NOMO-1 treated with DMSO at 0.1 percent for 48 hours (cell line): ENCODE measurements at regions not wholly inside any gene's neighbourhood (a gene's known extent, or its start where the extent isn't known, plus 50 kb on each side); places are given as distances from the start of the nearest gene placed in this dataset.
"Not testable (repeated sequence)": the region's sequence is repeated elsewhere in the genome, so short reads cannot be mapped to it uniquely, and the experiment has no call there.

Experiments used
- DNase-seq: peaks from one replicate; lab custom pipeline; 2025; ENCODE audit not compliant: unreplicated experiment; lab: John Stamatoyannopoulos, UW

GRCh38 chr14:104395276-104395675 is 184.3 kb upstream of the C14orf180 start:
- no peak for DNase-seq

- no peak for DNase-seq
Observed at GRCh38 chr14:104395941-104396681, 183.5 kb upstream of the C14orf180 start.

DNA sequence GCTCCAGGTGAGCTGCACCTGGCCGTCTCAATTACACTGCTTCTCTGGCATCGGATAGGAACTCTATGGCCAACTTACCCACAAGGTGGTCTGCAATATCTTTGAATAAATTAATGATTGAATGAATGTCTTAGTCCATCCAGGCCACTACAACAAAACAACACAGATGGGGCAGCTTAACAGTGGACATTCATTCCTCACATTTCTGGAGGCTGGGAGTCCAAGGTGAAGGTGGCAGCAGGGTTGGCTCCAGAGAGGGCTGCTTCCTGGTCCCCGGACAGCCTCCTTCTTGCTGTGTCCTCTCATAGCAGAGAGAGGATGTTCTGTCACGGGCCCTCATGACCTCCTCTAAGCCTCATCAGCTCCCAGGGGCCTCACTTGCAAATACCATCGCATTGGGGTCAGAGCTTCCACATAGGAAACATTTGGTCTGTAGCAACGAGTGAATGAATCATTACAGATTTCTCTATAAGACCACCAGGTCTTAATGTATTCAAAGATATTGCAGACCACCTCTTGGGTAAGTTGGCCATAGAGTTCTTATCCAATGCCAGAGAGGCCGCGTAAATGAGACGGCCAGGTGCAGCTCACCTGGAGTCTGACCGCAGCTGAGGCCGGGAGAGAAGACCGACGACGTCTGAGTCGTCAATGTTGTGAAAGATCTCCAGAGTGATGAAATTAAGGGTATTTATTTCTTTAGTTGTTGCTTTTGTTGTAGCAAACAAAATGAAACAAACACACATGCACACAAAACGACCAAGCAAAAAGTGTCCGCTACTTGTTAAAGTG is 182.7 kb upstream of the C14orf180 start:
- DNase-seq, result no peak

- DNase-seq, result no peak
Observed at GRCh38 chr14:104397956-104398355, 181.6 kb upstream of the C14orf180 start.

- no peak for DNase-seq
Observed at GRCh38 chr14:104398656-104399055, 180.9 kb upstream of the C14orf180 start.

DNA sequence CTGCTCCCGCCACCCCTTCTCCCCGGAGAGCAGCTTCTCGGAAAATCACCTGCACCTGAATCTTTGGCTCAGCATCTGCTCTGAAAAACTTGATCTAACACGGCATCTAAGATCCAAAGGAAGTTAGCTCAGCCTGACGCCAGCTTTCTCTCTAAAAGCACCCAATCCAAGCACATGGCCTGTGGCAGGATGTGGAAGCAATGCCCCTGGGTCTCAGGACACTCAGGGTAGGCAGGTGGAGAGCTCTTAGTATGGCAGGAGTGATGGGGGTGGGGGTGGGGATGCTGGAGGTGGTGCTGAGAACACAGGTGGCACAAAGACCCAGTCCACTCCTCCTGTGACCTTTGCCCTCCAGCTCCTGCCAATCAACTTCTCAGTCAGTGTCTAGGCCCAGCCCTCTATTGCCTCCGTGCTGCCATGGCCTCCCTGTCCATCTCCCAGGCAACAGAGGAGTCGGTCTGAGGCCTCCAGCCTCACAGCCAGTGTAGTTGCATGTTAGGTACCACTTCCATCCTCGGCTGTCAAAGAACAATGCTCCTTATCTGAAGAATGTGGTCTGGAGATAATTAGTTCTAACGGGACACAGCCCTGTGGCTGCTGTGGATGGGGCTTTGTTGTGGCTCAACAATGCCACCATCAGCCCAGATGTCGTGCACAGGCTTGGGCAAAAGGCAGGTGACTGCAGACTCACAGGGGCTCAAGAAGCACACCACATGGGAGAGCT is 180.0 kb upstream of the C14orf180 start:
- no peak for DNase-seq

DNA sequence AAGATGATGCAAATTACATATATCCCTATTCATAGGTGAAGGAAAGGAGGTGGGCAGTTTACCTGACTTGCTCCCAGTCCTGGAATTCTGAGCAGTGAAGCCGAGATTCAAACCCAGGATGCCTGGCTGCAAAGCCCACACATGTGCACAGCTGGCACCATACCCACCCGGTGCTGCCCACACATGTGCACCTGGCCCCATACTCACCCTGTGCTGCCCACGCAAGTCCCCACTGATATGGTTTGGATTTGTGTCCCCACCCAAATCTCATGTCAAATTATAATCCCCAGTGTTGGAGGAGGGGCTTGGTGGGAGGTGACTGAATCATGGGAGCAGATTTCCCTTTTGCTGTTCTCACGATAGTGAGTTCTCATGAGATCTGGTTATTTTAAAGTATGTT is 179.2 kb upstream of the C14orf180 start:
- no peak for DNase-seq

DNA sequence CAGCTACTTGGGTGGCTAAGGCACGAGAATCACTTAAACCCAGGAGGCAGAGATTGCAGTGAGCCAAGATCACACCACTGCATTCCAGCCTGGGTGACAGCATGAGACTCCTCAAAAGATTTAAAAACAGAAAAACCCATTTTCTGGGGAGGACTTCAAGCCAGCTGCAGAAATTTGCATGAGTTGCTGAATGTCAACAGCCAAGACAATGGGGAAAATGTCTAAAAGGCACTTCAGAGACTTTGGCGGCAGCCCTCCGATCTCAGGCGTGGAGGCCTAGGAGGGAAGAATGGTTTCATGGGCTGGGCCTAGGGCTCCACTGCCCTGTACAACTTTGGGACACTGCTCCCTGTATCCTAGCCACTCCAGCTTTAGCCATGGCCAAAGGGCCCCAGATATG is 177.8 kb upstream of the C14orf180 start:
- DNase-seq, result no peak

DNA sequence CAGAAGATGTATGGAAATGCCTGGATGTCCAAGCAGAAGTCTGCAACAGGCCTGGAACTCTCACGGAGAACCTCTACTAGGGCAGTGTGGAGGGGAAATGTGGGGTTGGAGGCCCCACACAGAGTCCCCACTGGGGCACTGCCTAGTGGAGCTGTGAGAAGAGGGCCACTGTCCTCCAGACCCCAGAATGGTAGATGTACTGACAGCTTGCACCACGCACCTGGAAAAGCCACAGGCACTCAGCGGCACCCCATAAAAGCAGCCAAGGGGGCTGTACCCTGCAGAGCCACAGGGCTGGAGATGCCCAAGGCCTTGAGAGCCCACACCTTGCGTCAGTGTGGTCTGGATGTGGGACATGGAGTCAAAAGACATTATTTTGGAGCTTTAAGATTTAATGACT is 177.3 kb upstream of the C14orf180 start:
- not testable (repeated sequence) for DNase-seq

DNA sequence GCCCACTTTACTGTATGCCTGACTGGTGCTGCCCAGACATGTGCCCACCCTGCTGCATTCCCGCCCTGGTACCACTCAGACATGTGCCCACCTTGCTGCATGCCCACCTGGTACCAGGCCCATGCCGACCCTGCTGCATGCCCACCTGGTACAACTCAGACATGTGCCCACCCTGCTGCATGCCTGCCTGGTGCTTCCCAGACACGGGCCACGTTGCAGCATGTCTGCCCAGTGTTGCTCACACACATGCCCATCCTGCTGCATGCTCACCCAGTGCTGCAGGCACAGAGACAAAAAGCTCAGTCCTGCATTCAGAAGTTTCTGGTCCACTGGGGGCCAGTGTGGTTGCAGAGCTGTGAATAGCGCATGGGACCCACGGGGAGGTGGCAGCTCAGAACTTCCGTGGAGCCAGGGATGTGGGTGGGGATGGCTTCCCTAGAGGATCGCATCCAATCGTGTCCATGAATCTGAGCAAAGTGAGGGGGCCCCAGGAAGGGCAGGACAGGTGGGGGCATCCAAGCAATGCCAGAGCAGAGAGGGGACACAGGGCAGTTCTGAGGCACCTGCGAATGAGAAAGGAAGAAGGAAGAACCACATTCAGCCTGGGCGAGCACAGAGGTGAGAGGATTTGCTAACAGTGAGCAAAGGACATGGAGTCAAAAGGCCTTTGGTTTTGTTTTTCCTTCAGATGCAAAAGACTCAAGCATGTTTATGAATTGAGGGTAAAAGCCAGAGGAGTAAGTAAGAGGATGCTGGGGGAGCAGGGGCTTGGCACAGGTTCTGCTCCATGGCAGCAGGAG is 175.9 kb upstream of the C14orf180 start:
- no peak for DNase-seq

DNA sequence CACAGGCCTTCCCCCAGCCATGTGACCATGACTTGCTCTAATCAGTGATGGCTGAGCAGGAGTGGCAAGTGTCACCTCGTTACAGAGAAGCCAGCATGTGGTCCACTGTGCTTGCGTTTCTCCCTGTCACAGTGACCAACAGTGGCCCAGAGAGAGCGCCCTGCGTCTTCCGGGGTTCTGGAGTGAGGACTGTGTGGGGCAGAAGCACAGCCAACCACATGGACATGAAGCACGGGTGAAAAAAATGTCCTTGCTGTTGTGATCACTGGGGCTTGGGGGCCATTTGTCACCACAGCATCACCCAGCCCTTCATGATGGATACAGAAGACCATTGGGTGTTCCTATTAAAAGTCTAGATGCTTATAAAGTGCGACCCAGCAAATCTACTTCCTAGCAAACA is 174.6 kb upstream of the C14orf180 start:
- no peak for DNase-seq

- no peak for DNase-seq
Observed at GRCh38 chr14:104405360-104406226, 174.0 kb upstream of the C14orf180 start.

DNA sequence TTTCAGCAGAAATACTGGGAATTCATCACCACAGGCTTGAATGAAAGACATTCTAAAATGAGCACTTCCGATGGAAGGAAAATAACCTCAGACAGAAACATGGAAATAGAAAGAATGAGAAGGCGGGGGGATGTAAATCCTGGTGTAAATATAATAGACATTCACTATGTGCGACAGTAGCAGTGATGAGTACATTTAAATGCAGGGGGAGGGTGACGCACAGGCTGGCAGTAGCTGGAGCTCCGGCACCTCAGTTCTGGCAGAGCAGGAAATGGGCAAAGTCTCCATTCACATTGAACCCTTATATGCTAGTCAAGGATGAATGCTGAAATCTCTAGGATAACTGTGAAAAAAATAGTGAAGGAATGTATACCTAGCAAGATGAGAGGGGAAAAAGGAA is 172.7 kb upstream of the C14orf180 start:
- no peak for DNase-seq

- DNase-seq, result no peak
Observed at GRCh38 chr14:104416383-104416782, 163.2 kb upstream of the C14orf180 start.

GRCh38 chr14:104419865-104420505 is 159.6 kb upstream of the C14orf180 start:
- no peak for DNase-seq

DNA sequence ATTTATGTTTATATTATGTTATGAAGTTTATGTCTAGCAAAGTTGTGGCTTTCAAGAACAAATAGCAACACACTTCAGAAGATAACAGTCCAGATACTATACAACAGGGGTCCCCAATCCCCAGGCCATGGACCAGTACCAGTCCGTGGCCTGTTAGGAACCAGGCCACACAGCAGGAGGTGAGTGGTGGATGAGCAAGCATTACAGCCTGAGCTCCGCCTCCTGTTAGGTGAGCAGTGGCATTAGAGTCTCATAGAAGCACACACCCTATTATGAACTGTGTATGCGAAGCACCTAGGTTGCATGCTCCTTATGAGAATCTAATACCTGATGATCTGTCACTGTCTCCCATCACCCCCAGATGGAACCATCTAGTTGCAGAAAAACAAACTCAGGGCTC is 159.0 kb upstream of the C14orf180 start:
- not testable (repeated sequence) for DNase-seq

- DNase-seq, result no peak
Observed at GRCh38 chr14:104420990-104421389, 158.6 kb upstream of the C14orf180 start.

- DNase-seq, result no peak
Observed at GRCh38 chr14:104421401-104421821, 158.2 kb upstream of the C14orf180 start.
